Muscle of leg (tissue), 3 donors: ENCODE measurements at regions not wholly inside any gene's neighbourhood (a gene's known extent, or its start where the extent isn't known, plus 50 kb on each side); places are given as distances from the start of the nearest gene placed in this dataset.

Experiments used
- DNase-seq: peaks from one replicate; pipeline ENCODE4 v3.0.0; 2013
- H3K27ac ChIP-seq: one replicate; pipeline ENCODE4 v1.5.1; 2013; ENCODE audit warnings: mild to moderate bottlenecking, low read length, control low read depth
- H3K27me3 ChIP-seq: one replicate; pipeline ENCODE4 v1.6.1; 2013; ENCODE audit warnings: low read length; ENCODE audit not compliant: control insufficient read depth, insufficient read depth
- H3K36me3 ChIP-seq: one replicate; pipeline ENCODE4 v1.6.1; 2013; ENCODE audit warnings: low read length; ENCODE audit not compliant: control insufficient read depth, insufficient read depth
- H3K4me1 ChIP-seq: one replicate; pipeline ENCODE4 v1.6.1; 2013; ENCODE audit warnings: low read length; ENCODE audit not compliant: control insufficient read depth, insufficient read depth
- H3K4me3 ChIP-seq: one replicate; pipeline ENCODE4 v1.5.1; 2013; ENCODE audit warnings: low read length, control low read depth
- H3K9me3 ChIP-seq: replicated peaks from 2 replicates; pipeline ENCODE4 v1.6.1; 2013; ENCODE audit warnings: low read depth, low read length; ENCODE audit not compliant: control insufficient read depth
- WGBS: methylation state at CpG from one replicate; pipeline ENCODE4 v1.1.5; 2013; ENCODE audit warnings: missing lambda C conversion rate; ENCODE audit not compliant: insufficient coverage; 5-methylcytosine and 5-hydroxymethylcytosine counted together

DNA sequence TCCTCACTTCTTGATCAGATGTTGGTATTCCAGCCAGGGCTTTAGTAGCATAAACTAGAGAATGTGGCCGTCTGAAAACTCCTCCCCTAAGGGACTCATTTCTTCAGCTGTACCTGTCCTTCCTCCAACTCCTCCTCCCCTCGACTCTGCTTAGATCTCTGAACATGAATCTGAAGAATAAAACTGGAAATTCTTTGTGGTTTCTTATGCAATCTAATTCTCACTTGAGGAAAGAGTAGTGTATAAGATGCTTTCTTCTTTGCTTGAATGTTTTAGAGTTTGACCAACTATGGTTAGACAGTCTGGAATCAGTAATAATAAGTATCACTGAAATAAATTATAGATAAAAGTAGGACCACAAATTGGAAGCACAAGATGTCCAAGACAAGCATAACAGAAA is 128.5 kb downstream of the LRRC70 start:
- no peak for DNase-seq
- Histone ChIP-seq H3K9me3 (no peaks in the 10 kb centered on the region), H3K4me3 (no peak overlapping the region), H3K36me3 (no peaks in the 10 kb centered on the region), H3K4me1 (no peaks in the 10 kb centered on the region), H3K27ac (no peak overlapping the region), H3K27me3 (no peaks in the 10 kb centered on the region)
- no CpG with 5 or more reads among the region's 2 CpGs for WGBS

DNA sequence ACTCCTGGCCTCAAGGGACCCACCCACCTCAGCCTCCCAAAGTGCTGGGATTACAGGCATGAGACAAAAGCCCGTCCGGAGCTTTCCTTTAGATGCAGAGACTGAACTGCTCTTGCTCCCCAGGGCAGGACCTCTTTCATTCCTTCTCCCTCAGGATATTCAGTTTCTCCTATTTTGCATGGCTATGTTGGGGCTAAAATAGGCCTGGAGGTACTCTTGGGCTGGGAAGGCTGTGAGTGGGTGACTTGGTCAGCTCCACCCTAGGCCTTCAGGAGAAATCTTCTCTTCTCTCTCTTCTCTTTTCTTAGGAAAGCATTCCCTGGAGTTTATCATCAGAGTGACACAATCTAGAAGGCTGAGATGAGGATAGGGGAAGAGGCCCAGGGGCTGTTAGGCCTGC is 126.4 kb downstream of the LRRC70 start:
- no peaks in the 10 kb centered on the region for H3K4me1 ChIP-seq
- DNase-seq = no peak
- H3K27ac ChIP-seq = no peak overlapping the region
- no peaks in the 10 kb centered on the region for H3K27me3 ChIP-seq
- H3K4me3 ChIP-seq = no peak overlapping the region
- H3K9me3 ChIP-seq = no peaks in the 10 kb centered on the region
- H3K36me3 ChIP-seq = no peaks in the 10 kb centered on the region
- WGBS = no CpG with 5 or more reads among the region's 2 CpGs

DNA sequence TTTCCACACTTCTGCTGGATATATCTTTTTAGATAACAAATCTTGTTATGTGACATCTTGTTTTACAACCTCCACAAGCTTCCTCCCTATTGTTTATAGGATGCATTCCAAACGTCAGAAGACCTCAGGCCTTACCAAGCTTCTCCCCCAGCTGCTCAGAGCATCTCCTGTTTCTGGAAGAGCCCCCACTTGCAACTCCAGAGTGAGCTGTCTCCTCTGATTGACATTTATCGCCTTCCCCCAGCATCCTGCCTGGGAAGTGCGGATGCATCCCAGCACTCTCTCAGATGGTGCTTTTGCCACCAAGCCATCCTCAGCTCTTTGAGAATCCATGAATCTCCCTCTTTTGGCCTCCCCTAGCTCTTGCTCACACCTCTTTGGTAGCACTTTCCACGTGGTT is 123.5 kb downstream of the LRRC70 start:
- no peak overlapping the region for H3K27ac ChIP-seq
- H3K36me3 ChIP-seq = no peaks in the 10 kb centered on the region
- no peak overlapping the region for H3K4me3 ChIP-seq
- no peaks in the 10 kb centered on the region for H3K9me3 ChIP-seq
- H3K27me3 ChIP-seq = no peaks in the 10 kb centered on the region
- H3K4me1 ChIP-seq = no peaks in the 10 kb centered on the region
- no peak for DNase-seq
- 65% methylated on average over 4 of the region's 4 CpGs for WGBS

DNA sequence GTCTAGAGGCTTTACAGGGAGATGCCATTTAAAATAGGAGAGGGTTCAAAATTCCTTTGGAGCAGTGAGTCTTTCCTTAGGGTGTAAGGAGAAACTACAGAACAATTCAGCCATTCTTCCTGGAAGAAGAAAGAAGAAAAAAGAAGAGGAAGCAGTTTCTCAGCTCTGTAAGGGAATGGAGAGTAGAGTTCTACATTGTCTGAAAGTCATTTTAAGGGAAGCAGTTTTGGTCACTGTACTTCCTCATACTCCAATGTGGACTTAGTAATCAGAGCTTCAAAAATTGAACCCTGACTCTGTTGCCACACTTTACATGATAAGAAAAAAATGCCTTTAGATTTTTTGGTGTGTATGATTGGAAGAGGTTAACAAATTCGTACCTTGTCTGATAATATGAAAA is 122.4 kb downstream of the LRRC70 start:
- DNase-seq = peak; percentile 8
- no CpG with 5 or more reads among the region's 1 CpG for WGBS
- H3K9me3 ChIP-seq = peaks cover 3% of the 10 kb centered on the region
- no peaks in the 10 kb centered on the region for H3K27me3 ChIP-seq
- no peaks in the 10 kb centered on the region for H3K36me3 ChIP-seq
- H3K27ac ChIP-seq = no peak overlapping the region
- H3K4me3 ChIP-seq = no peak overlapping the region
- H3K4me1 ChIP-seq = no peaks in the 10 kb centered on the region

DNA sequence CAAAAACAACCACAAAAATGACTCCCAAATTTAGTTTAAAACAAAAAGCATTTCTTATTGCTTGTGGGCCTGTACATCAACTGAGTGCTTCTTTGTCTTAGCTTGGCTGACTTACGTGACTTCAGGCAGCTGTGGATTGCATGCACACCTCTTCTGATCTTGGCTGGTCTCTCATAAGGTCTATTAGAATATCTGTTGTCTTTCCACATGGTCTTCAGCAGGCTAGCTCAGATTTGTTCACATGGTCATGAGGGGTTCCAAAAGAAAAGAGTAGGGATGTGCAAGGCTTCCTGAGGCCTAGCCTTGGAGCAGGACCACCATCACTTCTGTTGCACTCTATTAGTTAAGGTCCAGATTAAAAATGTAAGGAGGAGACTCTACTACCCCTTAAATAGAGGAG is 120.1 kb downstream of the LRRC70 start:
- H3K4me3 ChIP-seq = no peak overlapping the region
- no peaks in the 10 kb centered on the region for H3K4me1 ChIP-seq
- H3K27me3 ChIP-seq = no peaks in the 10 kb centered on the region
- H3K36me3 ChIP-seq = no peaks in the 10 kb centered on the region
- 86% methylated on average over 1 of the region's 1 CpG for WGBS
- H3K9me3 ChIP-seq = peaks cover 3% of the 10 kb centered on the region
- no peak overlapping the region for H3K27ac ChIP-seq
- no peak for DNase-seq

DNA sequence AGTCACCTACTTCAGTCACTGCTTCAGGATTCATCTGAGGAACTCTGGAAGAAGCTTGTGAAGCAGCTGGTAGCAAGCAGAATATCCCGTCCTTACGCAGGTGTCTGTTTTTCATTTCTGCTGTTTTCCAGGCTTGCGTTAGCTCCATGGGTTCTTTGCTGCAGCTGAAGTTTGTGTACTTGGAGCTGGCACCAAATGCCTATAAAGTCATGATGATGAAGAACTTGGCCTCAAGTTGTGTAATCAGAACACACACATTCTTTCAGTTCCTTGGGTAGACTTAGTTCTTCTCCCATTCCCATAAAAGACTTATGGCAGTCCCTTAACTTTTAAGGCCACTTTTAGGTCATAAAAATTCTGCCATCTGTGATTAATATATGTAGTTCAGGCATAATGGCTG is 116.7 kb downstream of the LRRC70 start:
- WGBS = 53% methylated on average over 3 of the region's 3 CpGs
- Histone ChIP-seq H3K27me3 (no peaks in the 10 kb centered on the region), H3K27ac (no peak overlapping the region)

DNA sequence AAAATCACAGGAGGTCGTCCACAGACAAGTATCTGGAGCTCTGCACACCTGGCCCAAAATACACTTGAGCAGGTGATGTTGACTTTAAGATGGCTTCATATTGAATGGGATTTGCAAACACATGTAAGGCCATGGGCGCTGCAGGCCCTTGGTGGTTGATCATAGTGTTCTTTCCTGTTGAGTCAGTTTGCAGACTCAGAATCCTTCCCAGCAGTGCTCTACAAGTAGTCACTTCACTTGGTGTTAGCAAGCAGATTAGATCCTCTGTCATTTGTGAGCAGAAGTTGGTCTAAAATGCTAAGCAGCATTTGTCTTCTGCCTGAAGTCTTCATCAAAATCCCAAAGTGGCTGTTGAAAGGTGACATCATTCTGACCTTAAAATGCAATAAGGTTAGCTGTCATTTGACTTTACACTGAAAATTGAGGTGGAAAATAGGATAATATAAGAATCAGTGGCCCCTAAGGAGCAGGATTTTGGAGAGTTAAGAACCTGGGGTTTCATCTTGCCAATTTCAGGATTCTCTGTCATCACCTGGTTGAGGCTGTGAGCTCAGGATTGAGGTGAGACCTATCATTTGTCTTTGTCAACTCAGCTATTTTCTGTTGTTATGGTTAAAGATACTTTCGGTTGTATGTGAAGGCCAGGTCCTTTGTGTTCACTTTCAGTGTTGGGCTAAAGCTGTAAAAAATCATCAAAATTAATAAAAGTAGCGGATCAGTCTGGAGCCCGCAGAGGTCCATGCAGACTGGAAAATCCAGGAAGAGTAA is 114.5 kb downstream of the LRRC70 start:
- whole genome bisulfite sequencing = 74% methylated on average over 2 of the region's 5 CpGs

More for the DNA sequence above, 116.7 kb downstream of the LRRC70 start:
- Histone ChIP-seq H3K9me3 (peaks cover 3% of the 10 kb centered on the region), H3K36me3 (no peaks in the 10 kb centered on the region), H3K4me1 (no peaks in the 10 kb centered on the region), H3K4me3 (no peak overlapping the region)
- no peak for DNase-seq

DNA sequence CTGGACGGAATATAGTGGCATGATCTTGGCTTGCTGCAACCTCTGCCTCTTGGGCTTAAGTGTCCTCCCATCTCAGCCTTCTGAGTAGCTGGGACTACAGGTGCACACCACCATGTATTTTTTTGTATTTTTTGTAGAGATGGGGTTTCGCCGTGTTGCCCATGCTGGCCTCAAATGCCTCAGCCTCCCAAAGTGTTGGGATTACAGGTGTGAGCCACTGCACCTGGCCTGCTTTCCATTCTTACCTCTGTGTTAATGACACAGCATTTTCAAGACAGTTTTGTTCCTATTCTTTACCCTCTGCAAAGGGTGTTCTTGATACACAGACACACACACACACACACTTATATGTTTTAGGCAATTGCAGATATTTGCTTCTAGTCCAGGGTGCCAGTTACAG is 113.3 kb downstream of the LRRC70 start:
- Histone ChIP-seq H3K27ac (no peak overlapping the region), H3K4me1 (no peaks in the 10 kb centered on the region), H3K27me3 (no peaks in the 10 kb centered on the region), H3K4me3 (no peak overlapping the region), H3K36me3 (no peaks in the 10 kb centered on the region), H3K9me3 (peaks cover 3% of the 10 kb centered on the region)
- no peak for DNase-seq
- WGBS = 93% methylated on average over 2 of the region's 3 CpGs

More for the DNA sequence above, 114.5 kb downstream of the LRRC70 start:
- Histone ChIP-seq H3K4me1 (no peaks in the 10 kb centered on the region), H3K36me3 (no peaks in the 10 kb centered on the region), H3K9me3 (peaks cover 3% of the 10 kb centered on the region), H3K27me3 (no peaks in the 10 kb centered on the region), H3K4me3 (no peak overlapping the region), H3K27ac (no peak overlapping the region)
- DNase-seq = no peak

DNA sequence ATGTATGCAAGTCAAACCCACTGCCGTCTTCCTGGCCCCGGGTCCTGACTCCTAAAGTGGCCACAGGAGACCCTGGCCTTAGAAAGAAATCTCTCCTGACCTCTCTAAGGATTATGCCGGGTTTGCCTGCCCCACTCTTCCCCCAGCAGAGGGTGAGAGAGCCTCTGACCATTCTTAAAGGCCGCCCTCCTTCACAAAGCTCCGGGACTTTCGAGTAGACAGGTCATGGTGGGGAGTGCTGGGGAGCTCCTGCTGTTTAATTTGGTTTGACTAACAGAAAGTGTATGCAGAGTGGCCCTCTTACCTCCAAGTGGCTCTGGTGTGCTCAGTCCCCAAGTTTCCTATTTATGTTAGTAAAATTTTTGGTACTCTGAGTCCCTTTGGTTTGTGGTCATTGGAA is 111.8 kb downstream of the LRRC70 start:
- Histone ChIP-seq H3K36me3 (no peaks in the 10 kb centered on the region), H3K4me3 (no peak overlapping the region), H3K4me1 (no peaks in the 10 kb centered on the region), H3K9me3 (no peaks in the 10 kb centered on the region), H3K27ac (no peak overlapping the region), H3K27me3 (no peaks in the 10 kb centered on the region)
- 38% methylated on average over 2 of the region's 6 CpGs for whole genome bisulfite sequencing
- DNase-seq = no peak

DNA sequence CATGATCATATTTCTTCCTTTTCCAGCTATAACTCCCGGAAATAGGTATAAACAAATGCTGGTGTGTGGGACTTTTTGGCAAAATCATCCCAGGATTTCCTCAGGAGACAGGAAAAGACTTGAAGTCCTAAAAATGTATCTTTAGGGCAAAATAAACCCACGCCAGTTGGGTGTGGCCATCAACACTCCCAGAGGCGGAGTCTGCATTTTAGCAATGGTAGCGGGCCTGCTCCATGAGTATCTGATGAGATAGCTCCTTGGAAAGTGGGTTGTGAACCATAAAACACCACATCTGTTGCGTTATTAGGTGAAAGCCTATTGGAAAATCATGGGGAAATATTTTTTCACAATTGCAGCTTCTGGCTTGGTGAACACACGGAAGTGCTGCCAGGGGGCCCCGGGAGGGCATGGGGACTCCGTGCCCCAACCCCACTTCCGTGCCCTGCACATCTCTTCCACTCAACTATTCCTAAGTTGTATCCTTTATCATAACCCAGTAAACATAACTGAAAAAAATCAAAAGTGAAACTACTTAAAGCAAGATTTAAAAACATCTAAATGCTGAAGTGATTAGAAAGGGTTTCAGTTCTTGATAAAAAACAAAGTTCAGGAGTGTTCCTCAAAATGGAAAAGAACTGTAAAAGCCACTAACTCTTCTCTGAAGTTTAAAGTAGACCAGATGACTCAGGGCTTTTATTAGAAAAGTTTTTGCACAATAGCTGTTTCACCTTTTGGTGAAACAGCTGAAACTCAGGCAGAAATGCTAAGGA is 111.2 kb downstream of the LRRC70 start:
- Histone ChIP-seq H3K36me3 (no peaks in the 10 kb centered on the region), H3K4me1 (no peaks in the 10 kb centered on the region), H3K27me3 (no peaks in the 10 kb centered on the region), H3K9me3 (no peaks in the 10 kb centered on the region), H3K4me3 (no peak overlapping the region), H3K27ac (peak overlapping the region; percentile 20)
- peak; percentile 20 for DNase-seq
- whole genome bisulfite sequencing = 77% methylated on average over 5 of the region's 9 CpGs
